ES-I3 (cell line): ENCODE measurements at regions not wholly inside any gene's neighbourhood (a gene's known extent, or its start where the extent isn't known, plus 50 kb on each side); places are given as distances from the start of the nearest gene placed in this dataset.

ENCODE experiments used
- H3K36me3 ChIP-seq: 2 replicates; pipeline ENCODE4 v1.6.1; 2013; ENCODE audit warnings: mild to moderate bottlenecking, low read length, control low read depth, moderate library complexity; ENCODE audit not compliant: insufficient read depth
- H3K4me1 ChIP-seq: 2 replicates; pipeline ENCODE4 v1.6.1; 2013; ENCODE audit warnings: mild to moderate bottlenecking, control low read depth, low read length; ENCODE audit not compliant: insufficient read depth
- H3K9ac ChIP-seq: 2 replicates; pipeline ENCODE4 v1.6.1; 2013; ENCODE audit warnings: low read depth, mild to moderate bottlenecking, low read length, moderate library complexity
- H3K9me3 ChIP-seq: 2 replicates; pipeline ENCODE4 v1.6.1; 2013; ENCODE audit warnings: mild to moderate bottlenecking, low read length, moderate library complexity; ENCODE audit not compliant: control insufficient read depth, insufficient read depth

DNA sequence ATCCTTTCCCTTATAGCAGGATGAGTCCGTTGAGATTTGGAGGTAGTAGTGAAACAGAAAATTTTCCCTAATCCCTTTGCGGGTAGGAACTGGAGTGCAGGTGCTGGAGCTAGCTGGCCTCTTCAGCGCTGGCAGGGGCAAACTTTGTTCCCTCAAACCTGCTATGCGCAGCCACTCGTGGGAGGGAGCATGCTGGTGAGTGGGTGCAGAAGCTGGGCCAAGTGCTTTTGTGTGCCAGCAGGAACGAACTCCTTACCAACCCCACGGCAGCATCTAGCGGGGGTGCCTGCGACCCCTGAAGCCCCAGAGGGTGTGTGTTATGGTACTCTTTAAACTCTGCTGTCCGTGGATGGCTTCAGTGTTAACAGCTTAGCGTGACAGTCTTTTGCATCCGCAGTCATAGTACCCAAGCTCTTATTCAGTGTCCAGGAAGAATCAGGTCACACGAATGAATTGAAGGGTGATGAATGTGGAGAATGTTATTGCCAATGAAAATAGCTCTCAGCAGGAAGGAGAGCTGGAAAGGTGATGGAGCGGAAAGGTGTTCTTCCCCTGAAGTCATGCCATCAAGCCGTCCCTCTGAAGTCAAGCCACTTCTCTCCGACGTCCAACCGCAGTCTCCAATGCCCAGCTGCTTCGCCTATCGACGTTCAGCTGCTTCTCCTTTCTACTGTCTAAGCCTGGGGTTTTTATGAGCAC, 1445.1 kb upstream of the CDH9 start:
- no peaks in the 10 kb centered on the region for H3K36me3 ChIP-seq
- H3K9me3 ChIP-seq, result no peaks in the 10 kb centered on the region
- H3K9ac ChIP-seq, result no peak overlapping the region
- H3K4me1 ChIP-seq, result no peaks in the 10 kb centered on the region

DNA sequence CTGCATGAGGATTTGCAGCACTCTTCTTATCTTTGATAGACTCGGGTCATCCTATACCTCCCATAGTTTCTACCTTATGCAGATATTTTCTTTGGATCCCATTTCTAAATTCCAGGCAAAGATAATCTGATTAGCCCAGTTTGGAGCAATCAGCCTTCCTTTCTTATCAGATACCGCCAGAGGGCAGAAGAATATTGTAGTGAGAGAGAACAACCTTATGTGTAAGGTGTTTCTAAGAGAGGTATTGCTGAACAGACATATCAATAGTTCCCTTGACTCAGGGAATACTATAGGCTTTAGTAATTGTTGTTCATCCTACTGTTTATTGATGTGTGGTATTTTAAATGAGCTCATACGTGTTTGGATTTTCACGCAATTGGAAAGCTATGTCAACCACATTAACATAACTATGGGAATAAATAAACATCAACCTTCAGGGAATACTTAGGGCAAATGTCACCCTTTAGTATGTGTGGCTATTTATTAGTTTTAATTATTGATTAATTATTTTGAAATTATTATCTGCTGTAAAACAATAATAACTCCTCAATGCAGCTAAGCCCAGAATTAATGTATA, 1435.2 kb upstream of the CDH9 start:
- Histone ChIP-seq H3K36me3 (no peaks in the 10 kb centered on the region), H3K9ac (no peak overlapping the region), H3K4me1 (no peaks in the 10 kb centered on the region; the same call in 1 of the 2 replicates), H3K9me3 (no peaks in the 10 kb centered on the region)

DNA sequence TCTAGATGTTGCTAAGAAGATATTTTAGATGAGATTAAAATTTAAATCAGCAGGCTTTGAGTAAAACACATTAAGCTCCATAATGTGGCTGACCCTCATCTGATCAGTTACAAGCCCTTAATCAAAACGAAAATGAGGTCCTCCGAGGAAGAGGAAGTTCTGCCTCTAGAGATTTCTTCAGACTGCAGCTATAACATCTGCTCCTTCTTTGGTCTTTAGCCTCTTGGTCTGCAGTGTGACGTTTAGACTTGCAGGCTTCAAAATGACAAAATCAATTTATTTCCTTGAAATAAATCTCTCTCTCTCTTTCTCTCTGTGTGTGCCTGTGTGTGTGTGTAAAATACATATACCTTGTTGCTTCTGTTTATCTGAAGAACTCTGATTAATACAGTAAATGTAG, 1429.8 kb upstream of the CDH9 start:
- no peaks in the 10 kb centered on the region for H3K4me1 ChIP-seq

GRCh38 chr5:28463728-28464127, 1425.3 kb upstream of the CDH9 start:
- Histone ChIP-seq H3K4me1 (no peaks in the 10 kb centered on the region), H3K9me3 (no peaks in the 10 kb centered on the region), H3K9ac (no peak overlapping the region), H3K36me3 (no peaks in the 10 kb centered on the region)

More for the DNA sequence above, 1429.8 kb upstream of the CDH9 start:
- Histone ChIP-seq H3K9ac (no peak overlapping the region), H3K9me3 (no peaks in the 10 kb centered on the region), H3K36me3 (no peaks in the 10 kb centered on the region)

DNA sequence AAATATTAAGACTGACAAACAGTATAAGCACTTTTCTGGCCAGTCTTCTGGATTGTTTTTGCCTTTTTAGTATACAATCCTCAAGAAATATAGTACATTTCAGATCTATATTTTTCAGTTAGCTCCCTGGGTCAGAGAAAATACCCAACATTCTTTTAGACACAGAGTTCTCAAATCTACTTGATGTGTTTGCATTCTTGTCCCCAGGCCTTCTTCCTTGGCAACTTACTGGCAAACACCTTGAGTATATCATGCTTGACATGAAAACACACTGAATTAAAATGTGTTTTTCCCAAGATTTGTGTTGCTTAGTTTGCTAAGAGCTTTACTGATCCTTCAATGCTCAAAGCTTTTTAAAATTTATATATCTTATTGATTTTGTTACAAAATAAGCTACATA, 1413.1 kb upstream of the CDH9 start:
- Histone ChIP-seq H3K9ac (no peak overlapping the region), H3K4me1 (no peaks in the 10 kb centered on the region), H3K9me3 (no peaks in the 10 kb centered on the region), H3K36me3 (no peaks in the 10 kb centered on the region)

- Histone ChIP-seq H3K9ac (no peak overlapping the region), H3K4me1 (no peaks in the 10 kb centered on the region), H3K36me3 (no peaks in the 10 kb centered on the region), H3K9me3 (no peaks in the 10 kb centered on the region)
Observed at GRCh38 chr5:28450997-28451396, 1412.6 kb upstream of the CDH9 start.

DNA sequence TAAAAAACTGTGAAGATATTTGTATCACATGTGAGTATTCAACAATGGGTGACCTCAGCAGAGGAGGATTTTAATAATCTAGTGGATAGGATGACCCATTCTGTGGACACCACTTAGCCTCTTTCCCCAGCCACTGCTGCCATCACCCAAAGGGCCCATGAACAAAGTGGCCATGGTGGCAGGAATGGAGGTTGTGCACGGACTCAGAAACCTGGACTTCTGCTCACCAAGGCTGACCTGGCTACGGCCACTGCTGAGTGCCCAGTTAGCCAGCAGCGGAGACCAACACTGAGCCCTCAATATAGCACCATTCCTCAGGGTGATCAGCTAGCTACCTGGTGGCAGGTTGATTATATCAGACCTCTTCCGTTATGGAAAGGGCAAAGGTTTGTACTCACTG, 1410.4 kb upstream of the CDH9 start:
- H3K9me3 ChIP-seq, result no peaks in the 10 kb centered on the region
- no peaks in the 10 kb centered on the region for H3K4me1 ChIP-seq
- H3K9ac ChIP-seq, result no peak overlapping the region
- no peaks in the 10 kb centered on the region for H3K36me3 ChIP-seq

DNA sequence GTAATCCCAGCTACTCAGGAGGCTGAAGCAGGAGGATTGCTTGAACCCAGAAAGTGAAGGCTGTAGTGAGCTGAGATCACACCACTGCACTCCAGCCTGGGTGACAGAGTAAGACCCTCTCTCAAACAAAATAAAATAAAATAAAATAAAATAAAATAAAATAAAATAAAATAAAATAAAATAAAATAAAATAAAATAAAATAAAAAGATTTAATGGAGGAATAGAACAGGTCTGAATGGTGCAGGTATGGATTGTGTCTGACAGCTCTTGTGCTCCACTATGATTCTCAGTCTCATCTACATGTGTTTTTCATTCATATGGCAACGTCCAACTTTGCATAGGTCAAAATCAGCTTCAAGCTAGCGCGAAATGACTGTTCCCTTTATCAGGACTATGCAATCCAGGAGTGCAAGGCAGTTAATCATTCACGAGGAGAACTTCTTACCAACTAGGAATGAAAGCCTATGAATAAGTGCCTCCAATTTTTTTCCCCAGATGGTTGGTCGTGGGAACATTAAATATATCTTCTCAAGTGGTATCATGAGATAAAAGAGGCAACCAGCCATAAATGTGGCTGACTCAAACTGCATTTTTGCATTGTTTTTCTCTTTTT, 1392.3 kb upstream of the CDH9 start:
- H3K9me3 ChIP-seq, result no peaks in the 10 kb centered on the region
- no peaks in the 10 kb centered on the region for H3K36me3 ChIP-seq
- no peak overlapping the region for H3K9ac ChIP-seq
- no peaks in the 10 kb centered on the region for H3K4me1 ChIP-seq

- H3K36me3 ChIP-seq, result no peaks in the 10 kb centered on the region; the same call in 1 of the 2 replicates
- H3K4me1 ChIP-seq, result no peaks in the 10 kb centered on the region
- no peaks in the 10 kb centered on the region for H3K9me3 ChIP-seq
- H3K9ac ChIP-seq, result no peak overlapping the region
Observed at GRCh38 chr5:28421141-28421540, 1382.8 kb upstream of the CDH9 start.

DNA sequence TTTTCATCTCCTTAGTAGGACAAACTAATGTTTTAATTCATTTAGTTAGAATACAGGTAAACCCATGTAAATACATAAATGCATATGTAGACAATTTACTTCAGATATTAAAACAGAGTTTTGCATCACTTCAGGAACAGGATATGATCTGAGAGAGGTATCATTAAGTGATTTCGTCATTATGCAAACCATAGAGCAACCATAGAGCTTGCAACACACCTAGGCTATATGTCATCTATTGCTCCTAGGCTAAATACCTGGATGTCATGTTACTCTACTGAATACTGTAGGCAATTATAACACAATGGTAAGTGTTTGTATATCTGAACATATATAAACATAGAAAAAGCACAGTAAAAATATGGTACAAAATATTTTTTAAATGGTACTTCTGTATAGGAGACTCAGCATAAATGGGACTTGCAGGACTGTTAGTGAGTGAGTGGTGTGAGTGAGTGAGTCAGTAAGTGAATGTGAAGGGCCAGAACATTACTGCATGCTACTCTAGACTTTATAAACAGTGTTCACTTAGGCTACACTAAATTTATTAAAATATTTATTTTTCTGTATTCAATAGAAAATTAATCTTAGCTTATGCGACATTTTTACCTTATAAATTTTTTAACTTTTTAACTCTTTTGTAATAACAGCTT, 1377.5 kb upstream of the CDH9 start:
- Histone ChIP-seq H3K36me3 (no peaks in the 10 kb centered on the region), H3K9ac (no peak overlapping the region), H3K4me1 (no peaks in the 10 kb centered on the region), H3K9me3 (no peaks in the 10 kb centered on the region)

GRCh38 chr5:28414619-28415018, 1376.2 kb upstream of the CDH9 start:
- no peaks in the 10 kb centered on the region for H3K9me3 ChIP-seq
- no peaks in the 10 kb centered on the region for H3K36me3 ChIP-seq
- no peak overlapping the region for H3K9ac ChIP-seq
- no peaks in the 10 kb centered on the region for H3K4me1 ChIP-seq

DNA sequence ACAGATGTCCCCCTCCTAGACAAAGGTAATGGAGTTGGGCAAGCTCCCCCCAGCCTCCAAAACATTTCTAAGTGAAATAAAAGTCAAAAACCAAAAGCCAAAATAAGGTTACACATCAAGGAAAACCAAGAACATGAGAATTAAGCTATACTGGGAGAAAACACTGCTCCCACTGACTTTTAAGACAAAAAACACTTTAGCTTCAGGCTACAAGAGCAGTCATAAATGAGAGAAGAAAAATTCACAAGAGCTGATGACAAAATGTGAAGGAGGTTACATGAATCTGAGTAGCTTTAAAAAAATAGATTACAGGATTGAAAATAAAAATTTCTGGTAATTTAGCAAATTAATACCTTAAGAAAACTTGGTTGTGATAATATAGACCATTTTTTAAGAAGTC, 1370.3 kb upstream of the CDH9 start:
- Histone ChIP-seq H3K9me3 (no peaks in the 10 kb centered on the region), H3K4me1 (no peaks in the 10 kb centered on the region), H3K9ac (no peak overlapping the region), H3K36me3 (no peaks in the 10 kb centered on the region)

- Histone ChIP-seq H3K9ac (no peak overlapping the region), H3K9me3 (no peaks in the 10 kb centered on the region)
Observed at GRCh38 chr5:28408186-28408585, 1369.8 kb upstream of the CDH9 start.

GRCh38 chr5:28404363-28405071, 1366.1 kb upstream of the CDH9 start:
- no peak overlapping the region for H3K9ac ChIP-seq
- H3K36me3 ChIP-seq, result no peaks in the 10 kb centered on the region
- 0 out of 2 replicates have a peak, but pooled peaks cover 3% of the 10 kb centered on the region for H3K4me1 ChIP-seq
- H3K9me3 ChIP-seq, result no peaks in the 10 kb centered on the region

More at GRCh38 chr5:28408186-28408585, 1369.8 kb upstream of the CDH9 start:
- Histone ChIP-seq H3K36me3 (no peaks in the 10 kb centered on the region), H3K4me1 (no peaks in the 10 kb centered on the region)
